K562 (cell line): ENCODE measurements at regions not wholly inside any gene's neighbourhood (a gene's known extent, or its start where the extent isn't known, plus 50 kb on each side); places are given as distances from the start of the nearest gene placed in this dataset.

Experiments used
- ATAC-seq: fragments of 200-7000 bp; cut with Tn5 transposase; 3 replicates; pipeline ENCODE4 v1.9.1; 2020; ENCODE audit warnings: moderate library complexity
- BruUV-seq: library from RNA; stranded (reverse); fragments of 400-500 nt; replicated peaks from 2 replicates; lab custom pipeline; 2021; lab: Mats Ljungman, UMichigan
- CTCF ChIA-PET: fragments of 300-600 bp; formaldehyde crosslinking; extraction: SDS; loops from one replicate; lab custom pipeline; 2021; ENCODE audit warnings: low intra/inter-chr PET ratio; lab: Yijun Ruan, JAX
- POLR2A ChIA-PET: fragments of 300-600, 350-650 bp; sonication (Branson Sonifier 250); formaldehyde crosslinking; extraction: SDS; loops from one replicate; lab custom pipeline; 2021; ENCODE audit warnings: antibody characterized with exemption, inconsistent platforms; lab: Yijun Ruan, JAX
- DNase-seq, 4 experiments: peaks; one replicate each; pipeline versions ENCODE4 v3.0.0 to v3.0.0-alpha.2; 2011 to 2018; ENCODE audit warnings: low spot score in 3 of 4, mixed read lengths in 3 of 4; ENCODE audit errors: extremely low read depth in 1 of 4
- FAIRE-seq: peaks from 2 replicates; lab custom pipeline; 2011; peaks lifted over from hg19 to GRCh38; lab: Jason Lieb, UNC
- H2AFZ ChIP-seq: 2 replicates; pipeline ENCODE4 v1.6.0; 2011; ENCODE audit warnings: low read depth, low read length, control low read depth, inconsistent platforms
- H3K27ac ChIP-seq: fragments of 200-600 bp; 3 replicates; pipeline ENCODE4 v1.8.0; 2011; ENCODE audit warnings: low read depth, mild to moderate bottlenecking, control low read depth, inconsistent platforms, low read length, moderate library complexity, mixed read lengths; ENCODE audit errors: extremely low read depth
- H3K27me3 ChIP-seq, 2 experiments: fragments of 300-600 bp in 1 of 2; 2 replicates in 1 of 2; 3 replicates in 1 of 2; pipeline versions ENCODE4 v1.6.0 to v1.8.0; 2011; ENCODE audit warnings: inconsistent platforms in 2 of 2, low read length in 2 of 2, mild to moderate bottlenecking in 1 of 2, mixed read lengths in 1 of 2, moderate library complexity in 1 of 2; ENCODE audit not compliant: control insufficient read depth in 2 of 2, insufficient read depth in 2 of 2
- H3K36me3 ChIP-seq: fragments of 300-600 bp; 3 replicates; pipeline ENCODE4 v1.8.0; 2011; ENCODE audit warnings: mild to moderate bottlenecking, low read length, inconsistent platforms; ENCODE audit not compliant: control insufficient read depth, insufficient read depth
- H3K4me1 ChIP-seq, 2 experiments: fragments of 200-600 bp in 1 of 2; replicated peaks in 1 of 2; 2 replicates in 1 of 2; 3 replicates in 1 of 2; pipeline versions ENCODE4 v1.5.1 to v1.8.0; 2011; ENCODE audit warnings: inconsistent platforms in 2 of 2, low read length in 2 of 2, mild to moderate bottlenecking in 1 of 2, mixed read lengths in 1 of 2, moderate library complexity in 1 of 2; ENCODE audit not compliant: control insufficient read depth in 2 of 2, insufficient read depth in 2 of 2
- H3K4me2 ChIP-seq: 2 replicates; pipeline ENCODE4 v1.6.1; 2011; ENCODE audit warnings: low read length, control low read depth, inconsistent platforms, mixed read lengths; ENCODE audit not compliant: insufficient read depth
- H3K4me3 ChIP-seq: fragments of 200-600 bp; sonication (generic), shearing (Covaris generic); 2 replicates; pipeline ENCODE4 v1.5.1; 2016; ENCODE audit warnings: control low read depth, inconsistent platforms
- H3K79me2 ChIP-seq: fragments of 200-600 bp; 3 replicates; pipeline ENCODE4 v1.8.0; 2011; ENCODE audit warnings: low read length, inconsistent platforms; ENCODE audit not compliant: control insufficient read depth, insufficient read depth
- H3K9ac ChIP-seq, 2 experiments: 2 replicates each; pipeline versions ENCODE4 v1.6.0 to v1.6.1; 2011; ENCODE audit warnings: low read depth in 2 of 2, low read length in 2 of 2, control low read depth in 1 of 2, inconsistent platforms in 1 of 2, mild to moderate bottlenecking in 1 of 2, mixed read lengths in 1 of 2; ENCODE audit not compliant: insufficient read depth in 1 of 2
- H3K9me1 ChIP-seq: one replicate; pipeline ENCODE4 v1.6.0; 2011; ENCODE audit warnings: inconsistent platforms, mild to moderate bottlenecking, low read length, moderate library complexity; ENCODE audit not compliant: control insufficient read depth, insufficient read depth
- H3K9me3 ChIP-seq: replicated peaks from 2 replicates; pipeline ENCODE4 v1.5.1; 2011; ENCODE audit warnings: low read depth, low read length, inconsistent platforms; ENCODE audit not compliant: control insufficient read depth, insufficient read depth
- H4K20me1 ChIP-seq: replicated peaks from 2 replicates; pipeline ENCODE4 v1.6.1; 2011; ENCODE audit warnings: low read length, inconsistent platforms, mixed read lengths; ENCODE audit not compliant: control insufficient read depth, insufficient read depth
- AFF4 ChIP-seq: sonication (generic); formaldehyde crosslinking; IDR thresholded peaks from 2 replicates; pipeline ENCODE4 v1.8.0; 2023; ENCODE audit warnings: mild to moderate bottlenecking, missing genetic modification reagents
- CTBP1 ChIP-seq: fragments of 450-650 bp; IDR thresholded peaks from 2 replicates; pipeline ENCODE4 v1.6.1; 2016; ENCODE audit warnings: borderline replicate concordance
- DPF2 ChIP-seq: fragments of 450-650 bp; IDR thresholded peaks from 2 replicates; pipeline ENCODE4 v1.6.1; 2016
- EGR1 ChIP-seq: fragments of 450-650 bp; conservative IDR thresholded peaks from 2 replicates; pipeline ENCODE4 v1.6.1; 2017; ENCODE audit warnings: mild to moderate bottlenecking
- EWSR1 ChIP-seq: fragments of 450-650 bp; IDR thresholded peaks from 2 replicates; pipeline ENCODE4 v1.6.1; 2018; ENCODE audit warnings: borderline replicate concordance, mild to moderate bottlenecking, low read depth, moderate library complexity; ENCODE audit not compliant: partially characterized antibody
- FOS ChIP-seq: IDR thresholded peaks from 3 replicates; pipeline ENCODE4 v1.6.1; 2011; ENCODE audit not compliant: insufficient read length; ENCODE audit errors: extremely low read depth
- FOXA3 ChIP-seq, 2 experiments: fragments of 450-650 bp in 1 of 2; sonication (generic) in 1 of 2; formaldehyde crosslinking; IDR thresholded peaks in 1 of 2; conservative IDR thresholded peaks in 1 of 2; 2 replicates each; pipeline versions ENCODE4 v1.4.0 to v1.8.0; 2020 to 2022; ENCODE audit warnings: mild to moderate bottlenecking in 2 of 2, missing genetic modification reagents in 1 of 2
- FOXJ2 ChIP-seq: fragments of 200-800 bp; sonication (Bioruptor generic); IDR thresholded peaks from 2 replicates; pipeline ENCODE4 v1.6.1; 2016; ENCODE audit warnings: missing genetic modification characterization, missing compliant biosample characterization
- HIVEP1 ChIP-seq: fragments of 250-450 bp; sonication (Bioruptor Pico); IDR thresholded peaks from 2 replicates; pipeline ENCODE4 v1.4.0; 2020; ENCODE audit warnings: mild to moderate bottlenecking
- IFI16 ChIP-seq: fragments of 250-450 bp; sonication (Bioruptor Pico); IDR thresholded peaks from 2 replicates; pipeline ENCODE4 v2.1.2; 2022; ENCODE audit warnings: mild to moderate bottlenecking, inconsistent platforms
- MIER1 ChIP-seq: fragments of 450-650 bp; IDR thresholded peaks from 2 replicates; pipeline ENCODE4 v1.6.1; 2016; ENCODE audit warnings: antibody characterized with exemption, mild to moderate bottlenecking, low read depth
- NFIC ChIP-seq: fragments of 450-650 bp; IDR thresholded peaks from 2 replicates; pipeline ENCODE4 v1.6.1; 2017; ENCODE audit warnings: mild to moderate bottlenecking, inconsistent platforms
- POLR2AphosphoS5 ChIP-seq: IDR thresholded peaks from 2 replicates; pipeline ENCODE4 v1.6.1; 2011; ENCODE audit warnings: mild to moderate bottlenecking, low read depth, low read length, moderate library complexity; ENCODE audit not compliant: control insufficient read depth, insufficient read depth
- RCOR1 ChIP-seq, 2 experiments: IDR thresholded peaks; 2 replicates each; pipeline ENCODE4 v1.6.1; 2012; ENCODE audit warnings: low read depth in 2 of 2, low read length in 2 of 2, borderline replicate concordance in 1 of 2, improper control_type of control experiment in 1 of 2
- SMARCE1 ChIP-seq: fragments of 450-650 bp; IDR thresholded peaks from 2 replicates; pipeline ENCODE4 v1.7.1; 2016; ENCODE audit warnings: mild to moderate bottlenecking
- SRSF3 ChIP-seq: fragments of 200-400 bp; formaldehyde crosslinking; IDR thresholded peaks from 2 replicates; pipeline ENCODE4 v1.6.1; 2016; ENCODE audit warnings: mild to moderate bottlenecking, low read length, moderate library complexity; ENCODE audit not compliant: insufficient read depth
- ZNF217 ChIP-seq: sonication (generic); formaldehyde crosslinking; IDR thresholded peaks from 2 replicates; pipeline ENCODE4 v1.8.0; 2022; ENCODE audit warnings: mild to moderate bottlenecking, missing genetic modification reagents
- ZNF232 ChIP-seq: sonication (generic); formaldehyde crosslinking; IDR thresholded peaks from 2 replicates; pipeline ENCODE4 v1.8.0; 2022; ENCODE audit warnings: mild to moderate bottlenecking, missing genetic modification reagents
- ZNF316 ChIP-seq: fragments of 450-650 bp; IDR thresholded peaks from 2 replicates; pipeline ENCODE4 v1.6.1; 2016
- WGBS: fragments of 100-300 bp; shearing (Covaris generic); methylation state at CpG from one replicate; pipeline ENCODE4 v1.1.6; 2016; ENCODE audit warnings: low coverage, mixed read lengths; ENCODE audit not compliant: insufficient coverage; ENCODE audit errors: missing lambda C conversion rate; 5-methylcytosine and 5-hydroxymethylcytosine counted together
- in situ Hi-C: fragments of 300-500 bp; cut with MboI; formaldehyde crosslinking; loops from 4 replicates; pipeline ENCODE4 v1.15.0; 2018; ENCODE audit warnings: inconsistent platforms, mixed read lengths
- intact Hi-C: fragments of 100-400 bp; cut with micrococcal nuclease; formaldehyde crosslinking; loops from 2 replicates; pipeline ENCODE4 v1.14.2; 2022

DNA sequence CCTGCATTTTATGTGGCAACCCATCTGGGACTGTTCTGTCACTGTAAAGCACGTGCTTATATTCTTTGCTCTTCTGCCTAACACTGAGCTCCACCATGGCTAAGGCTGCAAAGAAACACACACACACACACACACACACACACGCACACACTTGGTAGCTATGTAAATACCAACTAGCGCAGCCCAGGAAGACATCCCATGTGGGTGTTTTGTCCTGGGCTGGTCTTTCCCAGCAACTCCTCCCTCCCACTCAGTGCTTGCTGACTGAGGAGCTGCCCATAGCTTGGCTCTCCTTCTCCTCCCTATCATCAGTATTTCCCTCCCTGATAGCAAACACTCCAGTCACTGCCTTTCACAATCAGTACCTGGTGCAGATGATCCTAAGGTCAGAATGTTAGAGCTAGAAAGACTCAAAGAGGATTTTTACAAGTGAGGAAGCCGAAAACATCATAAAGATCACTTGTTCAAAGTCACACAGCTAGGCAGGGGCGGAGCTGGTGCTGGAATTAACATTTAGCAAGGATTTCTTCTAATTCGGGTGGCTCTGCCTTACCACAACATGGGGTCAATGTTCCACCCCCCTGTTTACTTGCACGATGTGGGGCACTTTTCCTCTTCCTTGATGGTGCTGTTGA lies 377.1 kb upstream of the TBL1XR1 start:
- Histone ChIP-seq H3K4me2 (no peak overlapping the region), H3K9ac (no peak overlapping the region), H3K27ac (no peak overlapping the region), H3K27me3 (peaks cover 0 to 10% of the 10 kb centered on the region in 2 experiments; a peak in 1 of 5 replicates), H3K9me1 (no peaks in the 10 kb centered on the region), H2AFZ (no peak overlapping the region), H3K79me2 (no peaks in the 10 kb centered on the region), H4K20me1 (no peaks in the 10 kb centered on the region), H3K4me3 (no peak overlapping the region), H3K4me1 (no peaks in the 10 kb centered on the region), H3K36me3 (no peaks in the 10 kb centered on the region), H3K9me3 (no peaks in the 10 kb centered on the region)
- intact Hi-C loops (no loop called here), in situ Hi-C loops (no loop called here)
- ChIA-PET CTCF (no interaction called here), POLR2A (interaction anchor here (1.2 kb wide), 1 partner anchor 11 kb away, joined by 3 read pairs; no protein-coding TSS in a partner anchor)
- DNase-seq: peak in 2 of 4 experiments; percentile 12 to 30
- no TSS peak for BruUV-seq
- no peak for TF ChIP-seq FOS
- no peak for TF ChIP-seq EWSR1
- peak; percentile 98 to 99 for TF ChIP-seq FOXA3 (CRISPR knock-in tag; conservative IDR thresholded peaks at IDR 0.05 in 1 of 2, IDR thresholded peaks at IDR 0.05 in 1 of 2)
- no peak for TF ChIP-seq ZNF316
- TF ChIP-seq CTBP1: peak; percentile 37; the same call in 1 of the 2 replicates
- peak; percentile 50; the same call in 1 of the 2 replicates for TF ChIP-seq FOXJ2 (tag)
- no peak for TF ChIP-seq AFF4
- peak; percentile 59 for TF ChIP-seq EGR1
- no peak for TF ChIP-seq MIER1
- TF ChIP-seq DPF2: 0 out of 2 replicates have a peak, but pooled peaks have one; percentile 14
- no peak for TF ChIP-seq SMARCE1
- no peak for TF ChIP-seq NFIC
- TF ChIP-seq POLR2AphosphoS5: no peak
- TF ChIP-seq ZNF232: no peak
- TF ChIP-seq SRSF3: no peak
- TF ChIP-seq RCOR1 (IDR thresholded peaks at IDR 0.05; ENCODE audit: borderline replicate concordance in 1 of 2, low read depth in 2 of 2, low read length in 2 of 2): 0 out of 4 replicates have a peak, but pooled peaks of 1 of the 2 experiments have one; percentile 10
- no peak for TF ChIP-seq IFI16 (CRISPR knock-in tag)
- no peak for TF ChIP-seq HIVEP1 (CRISPR knock-in tag)
- TF ChIP-seq ZNF217: no peak
- 7% methylated on average over 7 of the region's 7 CpGs for WGBS
- no peak for FAIRE-seq
- ATAC-seq: peak; percentile 48; the same call in 2 of the 3 replicates
